Activated B cell treated with CpG ODN at 0.5 μM for 24 hours (primary cell): ENCODE measurements at regions not wholly inside any gene's neighbourhood (a gene's known extent, or its start where the extent isn't known, plus 50 kb on each side); places are given as distances from the start of the nearest gene placed in this dataset.

Experiments
- ATAC-seq: fragments of 200-7000 bp; cut with Tn5 transposase; one replicate; pipeline ENCODE4 v1.10.0; 2021; ENCODE audit warnings: low read depth, mild to moderate bottlenecking, moderate library complexity
- CTCF ChIA-PET: fragments of 350-600 bp; sonication (Branson Sonifier 250); formaldehyde crosslinking; loops from one replicate; lab custom pipeline; 2021; ENCODE audit warnings: antibody characterized with exemption; lab: Charles Lee
- POLR2A ChIA-PET: fragments of 350-600 bp; sonication (Branson Sonifier 250); formaldehyde crosslinking; loops from one replicate; lab custom pipeline; 2021; ENCODE audit warnings: antibody characterized with exemption; lab: Charles Lee
- DNase-seq: peaks from one replicate; pipeline ENCODE4 v3.0.0; 2022
- H3K27ac Mint-ChIP-seq: one replicate; pipeline ENCODE4 v1.8.0; 2020; ENCODE audit warnings: mixed read lengths
- H3K27me3 Mint-ChIP-seq: one replicate; pipeline ENCODE4 v1.8.0; 2021; ENCODE audit warnings: mixed read lengths
- H3K36me3 Mint-ChIP-seq: one replicate; pipeline ENCODE4 v1.8.0; 2021; ENCODE audit warnings: low read depth, mixed read lengths
- H3K4me1 Mint-ChIP-seq: one replicate; pipeline ENCODE4 v1.8.0; 2021; ENCODE audit warnings: mixed read lengths
- H3K4me3 Mint-ChIP-seq: one replicate; pipeline ENCODE4 v1.8.0; 2020; ENCODE audit warnings: mild to moderate bottlenecking, mixed read lengths
- H3K9me3 Mint-ChIP-seq: one replicate; pipeline ENCODE4 v1.8.0; 2020; ENCODE audit warnings: mixed read lengths
- intact Hi-C: fragments of 100-400 bp; cut with micrococcal nuclease; formaldehyde crosslinking; loops from one replicate; pipeline ENCODE4 v1.15.1; 2024
- TF ChIP-seq, protein P1 (sequence below): fragments of 200-600 bp; IDR thresholded peaks from one replicate; pipeline ENCODE4 v1.8.0; 2022; ENCODE audit warnings: antibody characterized with exemption, mild to moderate bottlenecking

DNA sequence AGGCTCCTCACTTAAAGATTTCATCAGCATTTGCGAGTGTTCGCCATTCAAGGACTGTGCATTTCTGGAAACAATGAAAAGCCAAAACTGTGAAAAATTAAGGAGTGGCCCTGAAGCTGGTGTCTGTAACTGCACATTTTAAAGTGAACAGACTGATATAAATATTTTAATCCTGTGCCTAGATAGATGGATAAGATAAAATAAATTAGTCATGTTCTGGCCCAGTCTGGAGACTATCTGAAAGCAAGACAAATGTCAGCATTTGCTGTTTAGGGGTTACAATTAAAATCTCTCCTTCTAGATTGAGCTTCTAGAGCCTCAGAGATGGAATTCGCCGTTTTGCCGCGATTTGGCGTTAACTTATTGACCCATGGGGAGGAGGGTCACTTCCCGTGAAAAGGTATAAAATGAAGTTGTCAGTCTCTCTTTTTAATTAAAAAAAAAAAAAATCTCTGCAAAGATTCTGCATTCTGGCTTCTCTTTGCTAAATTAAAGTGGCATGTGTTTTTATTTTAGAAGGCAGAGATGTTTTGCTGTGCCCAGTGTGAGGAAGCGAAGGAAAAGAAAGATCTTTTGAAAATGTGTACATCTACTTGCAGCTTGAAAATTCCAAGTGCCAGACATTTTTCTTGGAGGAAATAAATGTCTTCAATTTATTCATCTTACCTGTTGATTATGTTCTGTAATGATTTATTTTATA, 79.7 kb upstream of the WNT7B start:
- H3K4me3 Mint-ChIP-seq = no peak overlapping the region
- H3K9me3 Mint-ChIP-seq = no peaks in the 10 kb centered on the region

DNA sequence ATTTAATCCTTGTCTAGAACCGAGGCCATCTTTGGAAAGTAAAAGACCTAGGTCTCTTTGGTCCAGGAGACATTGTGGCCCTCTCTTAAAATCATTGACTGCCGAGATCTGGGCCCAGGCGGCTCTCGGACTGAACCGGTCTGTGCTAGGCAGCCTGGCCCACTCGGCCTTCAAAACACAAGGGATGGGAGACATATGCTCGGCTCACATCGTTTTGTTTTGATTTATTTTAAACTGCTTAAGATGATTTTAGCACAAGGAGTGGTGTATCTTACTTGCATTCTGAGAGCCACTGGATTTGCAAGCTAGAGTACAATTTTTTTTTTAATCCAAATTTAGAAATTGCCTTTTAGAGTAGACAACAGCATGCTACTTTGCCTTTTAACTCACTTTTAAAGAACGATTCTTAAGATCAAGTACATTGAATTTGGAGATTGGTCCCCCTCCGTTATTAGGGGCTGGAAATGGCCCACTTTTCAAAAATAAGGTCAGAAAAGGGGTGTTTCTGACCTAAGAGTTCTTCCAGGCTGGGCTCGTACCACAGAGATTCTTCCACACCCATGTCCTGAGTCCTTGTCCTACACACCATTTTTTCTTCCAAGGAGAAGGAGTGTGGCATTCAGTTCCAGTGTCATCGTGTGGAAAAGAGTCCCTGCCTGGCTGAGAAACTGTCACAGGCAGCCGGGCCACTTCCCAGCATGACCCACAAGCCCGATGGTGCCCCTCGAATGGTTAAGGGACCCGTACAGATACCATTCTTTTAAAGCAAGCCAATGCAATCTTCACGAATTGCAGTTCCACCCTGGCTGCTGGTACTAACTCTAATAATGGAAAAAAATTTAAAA, 80.5 kb upstream of the WNT7B start:
- Mint-ChIP-seq H3K36me3 (peaks cover 7% of the 10 kb centered on the region), H3K9me3 (no peaks in the 10 kb centered on the region), H3K4me1 (peaks cover 52% of the 10 kb centered on the region), H3K27me3 (no peaks in the 10 kb centered on the region), H3K27ac (peak overlapping the region; percentile 91), H3K4me3 (peak overlapping the region; percentile 65)
- no peak for DNase-seq
- ATAC-seq = no peak
- CTCF ChIA-PET = no interaction called here
- TF ChIP-seq, protein P1, sequence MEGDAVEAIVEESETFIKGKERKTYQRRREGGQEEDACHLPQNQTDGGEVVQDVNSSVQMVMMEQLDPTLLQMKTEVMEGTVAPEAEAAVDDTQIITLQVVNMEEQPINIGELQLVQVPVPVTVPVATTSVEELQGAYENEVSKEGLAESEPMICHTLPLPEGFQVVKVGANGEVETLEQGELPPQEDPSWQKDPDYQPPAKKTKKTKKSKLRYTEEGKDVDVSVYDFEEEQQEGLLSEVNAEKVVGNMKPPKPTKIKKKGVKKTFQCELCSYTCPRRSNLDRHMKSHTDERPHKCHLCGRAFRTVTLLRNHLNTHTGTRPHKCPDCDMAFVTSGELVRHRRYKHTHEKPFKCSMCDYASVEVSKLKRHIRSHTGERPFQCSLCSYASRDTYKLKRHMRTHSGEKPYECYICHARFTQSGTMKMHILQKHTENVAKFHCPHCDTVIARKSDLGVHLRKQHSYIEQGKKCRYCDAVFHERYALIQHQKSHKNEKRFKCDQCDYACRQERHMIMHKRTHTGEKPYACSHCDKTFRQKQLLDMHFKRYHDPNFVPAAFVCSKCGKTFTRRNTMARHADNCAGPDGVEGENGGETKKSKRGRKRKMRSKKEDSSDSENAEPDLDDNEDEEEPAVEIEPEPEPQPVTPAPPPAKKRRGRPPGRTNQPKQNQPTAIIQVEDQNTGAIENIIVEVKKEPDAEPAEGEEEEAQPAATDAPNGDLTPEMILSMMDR = no peak
- intact Hi-C loops = loop anchor here (1.0 kb wide), 2 partner anchors 12 to 21 kb away; no protein-coding TSS in a partner anchor
- POLR2A ChIA-PET = interaction anchor here (0.6 to 7.2 kb wide), 5 partner anchors 13 to 196 kb away, joined by 3 to 79 read pairs (median 11); no protein-coding TSS in a partner anchor

More for the DNA sequence above, 79.7 kb upstream of the WNT7B start:
- DNase-seq (no peak), ATAC-seq (no peak)
- intact Hi-C loops = no loop called here
- H3K27me3 Mint-ChIP-seq = no peaks in the 10 kb centered on the region
- peak overlapping the region; percentile 91 for H3K27ac Mint-ChIP-seq
- H3K4me1 Mint-ChIP-seq = peaks cover 54% of the 10 kb centered on the region
- POLR2A ChIA-PET = interaction anchor here (0.6 to 7.2 kb wide), 4 partner anchors 12 to 197 kb away, joined by 3 to 79 read pairs (median 12); no protein-coding TSS in a partner anchor
- TF ChIP-seq, protein P1 = no peak
- CTCF ChIA-PET = no interaction called here
- peaks cover 3% of the 10 kb centered on the region for H3K36me3 Mint-ChIP-seq

DNA sequence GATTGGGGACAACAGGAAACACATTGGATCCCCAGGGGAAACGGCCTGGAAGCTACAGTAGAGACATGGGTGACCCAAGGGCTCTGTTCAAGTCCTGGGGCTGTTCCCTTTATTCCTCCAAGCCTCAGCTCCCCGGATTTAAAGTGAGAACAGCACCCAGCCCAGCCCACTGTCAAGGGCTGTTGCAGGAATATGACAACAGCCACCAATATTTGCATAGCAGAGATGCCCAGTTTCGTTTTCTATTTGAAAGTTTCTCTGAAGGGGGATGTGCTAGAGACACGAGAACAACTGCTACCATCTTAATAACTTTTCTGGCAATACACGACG, 81.1 kb upstream of the WNT7B start:
- Mint-ChIP-seq H3K9me3 (no peaks in the 10 kb centered on the region), H3K4me3 (peak overlapping the region; percentile 65), H3K27ac (peak overlapping the region; percentile 91), H3K27me3 (no peaks in the 10 kb centered on the region), H3K36me3 (peaks cover 8% of the 10 kb centered on the region), H3K4me1 (peaks cover 52% of the 10 kb centered on the region)
- intact Hi-C loops = loop anchor here (1.0 kb wide), 2 partner anchors 11 to 22 kb away; no protein-coding TSS in a partner anchor
- ChIA-PET POLR2A (interaction anchor here (1.1 to 7.2 kb wide), 4 partner anchors 12 to 45 kb away, joined by 4 to 79 read pairs (median 12); no protein-coding TSS in a partner anchor), CTCF (no interaction called here)
- TF ChIP-seq, protein P1 = no peak
- ATAC-seq (peak; percentile 76), DNase-seq (no peak)

DNA sequence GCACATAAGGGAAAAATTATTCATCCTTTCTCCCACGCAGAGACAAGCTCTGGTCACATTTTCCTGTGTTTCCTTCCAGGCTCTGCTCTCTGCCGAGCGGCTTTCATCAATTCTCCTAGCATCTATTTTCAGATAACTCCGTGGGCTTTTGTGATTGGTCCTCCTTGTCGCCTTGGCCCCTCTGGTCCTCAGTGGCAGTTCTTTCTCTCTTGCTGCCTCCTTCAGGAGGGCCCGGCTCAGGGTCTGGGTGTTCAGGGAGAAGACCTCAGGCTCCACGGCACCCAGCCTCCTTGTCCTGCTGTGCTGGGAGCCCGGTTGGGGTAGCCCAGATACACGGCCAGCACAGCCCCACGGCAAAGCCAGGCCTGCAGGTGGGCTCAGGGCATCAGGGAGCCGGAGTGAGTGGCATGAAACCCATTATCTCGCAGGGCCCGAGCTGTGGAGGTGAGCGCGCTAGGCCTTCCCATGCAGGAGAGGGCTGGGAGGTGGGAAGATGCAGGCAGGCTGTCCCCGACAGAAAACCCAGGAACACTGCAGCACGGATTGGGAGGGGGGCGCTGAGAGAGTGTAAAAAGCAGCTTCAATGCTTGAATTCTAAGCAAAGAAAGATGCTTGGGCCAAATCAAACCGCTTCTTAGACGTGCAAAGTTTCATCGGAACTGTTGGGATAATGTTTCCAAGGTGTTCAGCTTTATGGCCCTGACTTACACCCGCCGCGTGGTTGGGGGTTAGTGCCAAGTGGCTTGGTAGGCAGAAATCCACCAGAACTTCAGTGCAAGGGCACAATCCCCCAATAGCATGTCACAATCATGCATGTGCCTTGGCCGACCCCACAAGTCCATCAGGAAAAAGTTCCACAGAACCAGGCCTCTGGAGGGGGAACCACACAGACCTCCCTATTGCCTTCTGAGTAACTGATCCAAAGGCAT, 81.9 kb upstream of the WNT7B start:
- ATAC-seq (no peak), DNase-seq (no peak)
- intact Hi-C loops = loop anchor here (1.0 kb wide), 2 partner anchors 10 to 23 kb away; no protein-coding TSS in a partner anchor
- Mint-ChIP-seq H3K4me1 (peaks cover 51% of the 10 kb centered on the region), H3K36me3 (peaks cover 6% of the 10 kb centered on the region), H3K27me3 (no peaks in the 10 kb centered on the region), H3K4me3 (peak overlapping the region; percentile 32), H3K9me3 (no peaks in the 10 kb centered on the region), H3K27ac (peak overlapping the region; percentile 80)
- TF ChIP-seq, protein P1 = no peak
- ChIA-PET POLR2A (interaction anchor here (0.6 to 7.2 kb wide), 6 partner anchors 11 to 46 kb away, joined by 4 to 79 read pairs (median 9); no protein-coding TSS in a partner anchor), CTCF (no interaction called here)
